HEK293 (cell line): ENCODE measurements at regions not wholly inside any gene's neighbourhood (a gene's known extent, or its start where the extent isn't known, plus 50 kb on each side); places are given as distances from the start of the nearest gene placed in this dataset.

Source experiments
- CTCF ChIA-PET: fragments of 350-600 bp; formaldehyde crosslinking; extraction: SDS; loops from one replicate; lab custom pipeline; 2021; ENCODE audit warnings: antibody characterized with exemption; lab: Yijun Ruan, JAX
- POLR2A ChIA-PET: fragments of 300-600 bp; formaldehyde crosslinking; extraction: SDS; loops from one replicate; lab custom pipeline; 2020; ENCODE audit warnings: antibody characterized with exemption, inconsistent platforms; lab: Yijun Ruan, JAX
- H3K27ac ChIP-seq: fragments of 200-500 bp; sonication (Bioruptor generic); 2 replicates; pipeline ENCODE4 v1.5.1; 2014; ENCODE audit warnings: low read depth, low read length, control low read depth, inconsistent platforms; ENCODE audit errors: extremely low read depth
- H3K36me3 ChIP-seq, 2 experiments: fragments of 200-500 bp in 1 of 2; sonication (Bioruptor generic) in 1 of 2; 1 replicate in 1 of 2; 2 replicates in 1 of 2; pipeline ENCODE4 v1.5.1; 2014 to 2017; ENCODE audit warnings: inconsistent platforms in 2 of 2, low read length in 2 of 2; ENCODE audit not compliant: control insufficient read depth in 2 of 2, insufficient read depth in 1 of 2
- H3K4me1 ChIP-seq: fragments of 200-500 bp; sonication (Bioruptor generic); 2 replicates; pipeline ENCODE4 v1.5.1; 2014; ENCODE audit warnings: mild to moderate bottlenecking, low read length, inconsistent platforms; ENCODE audit not compliant: control insufficient read depth, insufficient read depth
- H3K4me3 ChIP-seq: 2 replicates; pipeline ENCODE4 v1.5.1; 2011; ENCODE audit warnings: low read depth, mild to moderate bottlenecking, control low read depth, low read length, moderate library complexity
- H3K9me3 ChIP-seq: fragments of 200-500 bp; sonication (Bioruptor generic); 2 replicates; pipeline ENCODE4 v1.5.1; 2014; ENCODE audit warnings: low read depth, low read length, inconsistent platforms; ENCODE audit not compliant: control insufficient read depth, insufficient read depth
- GLI2 ChIP-seq: fragments of 450-650 bp; formaldehyde crosslinking; IDR thresholded peaks from 2 replicates; pipeline ENCODE4; 2017; ENCODE audit warnings: missing biosample characterization, missing genetic modification characterization, low read depth, borderline replicate concordance
- IKZF3 ChIP-seq: fragments of 450-650 bp; IDR thresholded peaks from 2 replicates; pipeline ENCODE4 v1.5.0; 2018; ENCODE audit warnings: missing biosample characterization, mild to moderate bottlenecking, missing genetic modification characterization, moderate library complexity
- KLF16 ChIP-seq: fragments of 450-650 bp; formaldehyde crosslinking; IDR thresholded peaks from 2 replicates; pipeline ENCODE4 v1.5.1; 2017; ENCODE audit warnings: missing biosample characterization, missing genetic modification characterization
- RBAK ChIP-seq: fragments of 450-650 bp; formaldehyde crosslinking; IDR thresholded peaks from 2 replicates; pipeline ENCODE4 v1.5.1; 2016; ENCODE audit warnings: missing biosample characterization, missing genetic modification characterization
- SCRT1 ChIP-seq: fragments of 450-650 bp; formaldehyde crosslinking; IDR thresholded peaks from 2 replicates; pipeline ENCODE4 v1.5.1; 2016; ENCODE audit warnings: missing biosample characterization, missing genetic modification characterization, borderline replicate concordance
- WT1 ChIP-seq: fragments of 450-650 bp; formaldehyde crosslinking; IDR thresholded peaks from 2 replicates; pipeline ENCODE4 v1.5.1; 2016; ENCODE audit warnings: missing biosample characterization, missing genetic modification characterization
- ZEB2 ChIP-seq: fragments of 450-650 bp; formaldehyde crosslinking; IDR thresholded peaks from 2 replicates; pipeline ENCODE4 v1.5.1; 2016; ENCODE audit warnings: missing biosample characterization, missing genetic modification characterization
- ZNF155 ChIP-seq: fragments of 450-650 bp; formaldehyde crosslinking; IDR thresholded peaks from 2 replicates; pipeline ENCODE4 v1.5.1; 2016; ENCODE audit warnings: missing biosample characterization, missing genetic modification characterization
- ZNF239 ChIP-seq: fragments of 450-650 bp; formaldehyde crosslinking; IDR thresholded peaks from 2 replicates; pipeline ENCODE4 v1.5.1; 2016; ENCODE audit warnings: missing biosample characterization, missing genetic modification characterization
- ZNF248 ChIP-seq: fragments of 450-650 bp; formaldehyde crosslinking; IDR thresholded peaks from 2 replicates; pipeline ENCODE4 v1.5.1; 2017; ENCODE audit warnings: missing biosample characterization, missing genetic modification characterization
- ZNF416 ChIP-seq: fragments of 450-650 bp; formaldehyde crosslinking; IDR thresholded peaks from 2 replicates; pipeline ENCODE4 v1.5.1; 2016; ENCODE audit warnings: missing biosample characterization, missing genetic modification characterization
- ZNF514 ChIP-seq: fragments of 450-650 bp; formaldehyde crosslinking; IDR thresholded peaks from 2 replicates; pipeline ENCODE4 v1.5.1; 2016; ENCODE audit warnings: missing biosample characterization, missing genetic modification characterization
- ZNF623 ChIP-seq: fragments of 450-650 bp; formaldehyde crosslinking; IDR thresholded peaks from 2 replicates; pipeline ENCODE4 v1.5.1; 2016; ENCODE audit warnings: missing biosample characterization, missing genetic modification characterization
- ZNF830 ChIP-seq: fragments of 450-650 bp; IDR thresholded peaks from 2 replicates; pipeline ENCODE4 v1.5.0; 2018; ENCODE audit warnings: missing biosample characterization, missing genetic modification characterization, low read depth, mild to moderate bottlenecking, moderate library complexity
- ZNF837 ChIP-seq: fragments of 450-650 bp; formaldehyde crosslinking; IDR thresholded peaks from 2 replicates; pipeline ENCODE4 v1.5.1; 2016; ENCODE audit warnings: missing biosample characterization, missing genetic modification characterization
- TF ChIP-seq, protein P1 (sequence below): fragments of 450-650 bp; formaldehyde crosslinking; IDR thresholded peaks from 2 replicates; pipeline ENCODE4 v1.5.1; 2016; ENCODE audit warnings: missing biosample characterization, missing genetic modification characterization, borderline replicate concordance
- TF ChIP-seq, protein P2 (sequence below): fragments of 450-650 bp; formaldehyde crosslinking; IDR thresholded peaks from 2 replicates; pipeline ENCODE4 v1.5.1; 2016; ENCODE audit warnings: missing biosample characterization, missing genetic modification characterization

DNA sequence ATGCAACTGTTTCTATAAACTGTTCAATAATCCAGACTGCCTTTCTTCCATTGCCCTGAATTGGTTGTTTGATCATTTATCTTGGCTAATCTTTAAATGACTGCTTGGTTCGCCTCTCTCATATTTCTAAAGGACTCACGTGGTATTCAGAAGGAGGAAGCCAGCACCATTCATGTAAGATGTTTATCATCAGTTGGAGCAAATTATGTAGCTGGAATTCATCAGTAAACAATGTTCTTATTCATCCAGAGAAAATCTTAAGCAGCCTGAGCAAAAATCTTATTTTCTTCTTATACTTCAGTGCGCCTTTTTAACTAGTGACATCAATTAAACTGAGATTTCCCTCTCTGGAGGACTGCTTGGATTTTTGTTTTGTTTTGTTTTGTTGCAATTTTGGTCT, 538.7 kb upstream of the TMEM132C start:
- H3K4me1 ChIP-seq, result no peaks in the 10 kb centered on the region
- CTCF ChIA-PET, result no interaction called here
- TF ChIP-seq, protein P1, sequence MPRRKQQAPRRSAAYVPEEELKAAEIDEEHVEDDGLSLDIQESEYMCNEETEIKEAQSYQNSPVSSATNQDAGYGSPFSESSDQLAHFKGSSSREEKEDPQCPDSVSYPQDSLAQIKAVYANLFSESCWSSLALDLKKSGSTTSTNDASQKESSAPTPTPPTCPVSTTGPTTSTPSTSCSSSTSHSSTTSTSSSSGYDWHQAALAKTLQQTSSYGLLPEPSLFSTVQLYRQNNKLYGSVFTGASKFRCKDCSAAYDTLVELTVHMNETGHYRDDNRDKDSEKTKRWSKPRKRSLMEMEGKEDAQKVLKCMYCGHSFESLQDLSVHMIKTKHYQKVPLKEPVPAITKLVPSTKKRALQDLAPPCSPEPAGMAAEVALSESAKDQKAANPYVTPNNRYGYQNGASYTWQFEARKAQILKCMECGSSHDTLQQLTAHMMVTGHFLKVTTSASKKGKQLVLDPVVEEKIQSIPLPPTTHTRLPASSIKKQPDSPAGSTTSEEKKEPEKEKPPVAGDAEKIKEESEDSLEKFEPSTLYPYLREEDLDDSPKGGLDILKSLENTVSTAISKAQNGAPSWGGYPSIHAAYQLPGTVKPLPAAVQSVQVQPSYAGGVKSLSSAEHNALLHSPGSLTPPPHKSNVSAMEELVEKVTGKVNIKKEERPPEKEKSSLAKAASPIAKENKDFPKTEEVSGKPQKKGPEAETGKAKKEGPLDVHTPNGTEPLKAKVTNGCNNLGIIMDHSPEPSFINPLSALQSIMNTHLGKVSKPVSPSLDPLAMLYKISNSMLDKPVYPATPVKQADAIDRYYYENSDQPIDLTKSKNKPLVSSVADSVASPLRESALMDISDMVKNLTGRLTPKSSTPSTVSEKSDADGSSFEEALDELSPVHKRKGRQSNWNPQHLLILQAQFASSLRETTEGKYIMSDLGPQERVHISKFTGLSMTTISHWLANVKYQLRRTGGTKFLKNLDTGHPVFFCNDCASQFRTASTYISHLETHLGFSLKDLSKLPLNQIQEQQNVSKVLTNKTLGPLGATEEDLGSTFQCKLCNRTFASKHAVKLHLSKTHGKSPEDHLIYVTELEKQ (tag by site-specific recombination), result no peak
- TF ChIP-seq ZNF514 (tag by site-specific recombination) (no peak), SCRT1 (tag by site-specific recombination) (no peak), KLF16 (no peak)
- TF ChIP-seq, protein P2, sequence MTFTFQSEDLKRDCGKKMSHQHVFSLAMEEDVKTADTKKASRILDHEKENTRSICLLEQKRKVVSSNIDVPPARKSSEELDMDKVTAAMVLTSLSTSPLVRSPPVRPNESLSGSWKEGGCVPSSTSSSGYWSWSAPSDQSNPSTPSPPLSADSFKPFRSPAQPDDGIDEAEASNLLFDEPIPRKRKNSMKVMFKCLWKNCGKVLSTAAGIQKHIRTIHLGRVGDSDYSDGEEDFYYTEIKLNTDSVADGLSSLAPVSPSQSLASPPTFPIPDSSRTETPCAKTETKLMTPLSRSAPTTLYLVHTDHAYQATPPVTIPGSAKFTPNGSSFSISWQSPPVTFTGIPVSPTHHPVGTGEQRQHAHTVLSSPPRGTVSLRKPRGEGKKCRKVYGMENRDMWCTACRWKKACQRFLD (tag by site-specific recombination), result no peak
- TF ChIP-seq, all 188 proteins: peak for 0
- no peak overlapping the region for H3K4me3 ChIP-seq
- H3K36me3 ChIP-seq, result no peaks in the 10 kb centered on the region
- no peaks in the 10 kb centered on the region for H3K9me3 ChIP-seq
- H3K27ac ChIP-seq, result no peak overlapping the region
- POLR2A ChIA-PET, result no interaction called here

DNA sequence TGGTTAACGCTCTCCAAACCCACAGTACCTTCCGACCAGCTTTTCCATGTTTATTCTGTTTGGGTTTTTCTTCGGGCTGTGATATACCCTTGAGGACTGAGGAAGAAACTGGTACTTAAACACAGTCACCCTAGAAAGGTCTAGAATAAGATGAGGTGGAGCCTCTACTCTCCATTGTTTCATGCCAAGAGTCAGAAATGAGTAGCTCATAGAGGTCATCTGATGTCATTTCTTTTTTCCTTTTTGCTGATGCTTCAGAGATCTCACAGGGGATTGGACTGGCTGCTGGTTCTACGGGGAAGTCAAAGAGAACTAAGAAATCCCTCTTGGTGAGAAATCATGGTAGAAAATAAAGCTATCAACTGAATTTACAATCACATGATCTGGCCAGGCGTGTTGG, 538.2 kb upstream of the TMEM132C start:
- H3K27ac ChIP-seq, result no peak overlapping the region
- no peaks in the 10 kb centered on the region for H3K9me3 ChIP-seq
- POLR2A ChIA-PET, result no interaction called here
- CTCF ChIA-PET, result no interaction called here
- TF ChIP-seq ZNF248 (tag by site-specific recombination) (no peak), ZEB2 (no peak), ZNF155 (tag by site-specific recombination) (no peak), ZNF623 (tag by site-specific recombination) (no peak), KLF16 (no peak), WT1 (tag by site-specific recombination) (no peak), GLI2 (tag by site-specific recombination) (no peak), ZNF514 (tag by site-specific recombination) (no peak), ZNF239 (tag by site-specific recombination) (no peak)
- TF ChIP-seq, all 188 proteins: peak for 0
- Histone ChIP-seq H3K4me3 (no peak overlapping the region), H3K36me3 (no peaks in the 10 kb centered on the region), H3K4me1 (no peaks in the 10 kb centered on the region)

DNA sequence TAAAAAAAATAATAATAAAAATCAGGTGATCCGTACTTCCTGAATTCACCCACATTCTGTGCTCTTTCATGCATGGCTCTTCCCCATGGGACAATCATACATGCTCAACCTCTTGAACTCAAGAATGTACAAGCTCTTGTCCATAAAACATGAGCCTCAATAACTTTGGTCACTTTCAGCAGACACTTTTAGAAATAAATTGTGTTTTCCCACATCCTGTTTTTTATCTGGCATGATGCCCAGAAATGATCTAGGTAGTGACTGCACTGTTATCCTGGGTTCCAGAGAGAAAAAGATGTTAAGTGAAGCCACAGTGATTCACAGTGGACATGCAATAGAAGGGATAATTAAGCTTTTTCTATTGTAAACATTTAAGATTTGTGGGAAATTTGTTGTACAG, 537.6 kb upstream of the TMEM132C start:
- TF ChIP-seq ZNF830 (no peak), ZNF416 (tag by site-specific recombination) (no peak), ZNF837 (tag by site-specific recombination) (no peak), RBAK (tag by site-specific recombination) (no peak), IKZF3 (no peak)
- Histone ChIP-seq H3K9me3 (no peaks in the 10 kb centered on the region), H3K27ac (no peak overlapping the region), H3K36me3 (no peaks in the 10 kb centered on the region), H3K4me1 (no peaks in the 10 kb centered on the region), H3K4me3 (no peak overlapping the region)
- CTCF ChIA-PET, result no interaction called here
- POLR2A ChIA-PET, result no interaction called here
